GM12891 (cell line): ENCODE measurements at regions not wholly inside any gene's neighbourhood (a gene's known extent, or its start where the extent isn't known, plus 50 kb on each side); places are given as distances from the start of the nearest gene placed in this dataset.

Experiments used
- POLR2A ChIP-seq: IDR thresholded peaks from 2 replicates; pipeline ENCODE4 v1.6.1; 2011; ENCODE audit warnings: low read depth, low read length, control low read depth
- POLR2AphosphoS5 ChIP-seq: IDR thresholded peaks from 2 replicates; pipeline ENCODE4 v1.6.1; 2011; ENCODE audit warnings: low read depth, low read length, control low read depth
- POU2F2 ChIP-seq: IDR thresholded peaks from 2 replicates; pipeline ENCODE4 v1.6.1; 2011; ENCODE audit warnings: low read depth, mild to moderate bottlenecking, control low read depth, low read length, moderate library complexity
- TAF1 ChIP-seq: IDR thresholded peaks from 2 replicates; pipeline ENCODE4 v1.6.1; 2011; ENCODE audit warnings: low read depth, low read length, control low read depth

DNA sequence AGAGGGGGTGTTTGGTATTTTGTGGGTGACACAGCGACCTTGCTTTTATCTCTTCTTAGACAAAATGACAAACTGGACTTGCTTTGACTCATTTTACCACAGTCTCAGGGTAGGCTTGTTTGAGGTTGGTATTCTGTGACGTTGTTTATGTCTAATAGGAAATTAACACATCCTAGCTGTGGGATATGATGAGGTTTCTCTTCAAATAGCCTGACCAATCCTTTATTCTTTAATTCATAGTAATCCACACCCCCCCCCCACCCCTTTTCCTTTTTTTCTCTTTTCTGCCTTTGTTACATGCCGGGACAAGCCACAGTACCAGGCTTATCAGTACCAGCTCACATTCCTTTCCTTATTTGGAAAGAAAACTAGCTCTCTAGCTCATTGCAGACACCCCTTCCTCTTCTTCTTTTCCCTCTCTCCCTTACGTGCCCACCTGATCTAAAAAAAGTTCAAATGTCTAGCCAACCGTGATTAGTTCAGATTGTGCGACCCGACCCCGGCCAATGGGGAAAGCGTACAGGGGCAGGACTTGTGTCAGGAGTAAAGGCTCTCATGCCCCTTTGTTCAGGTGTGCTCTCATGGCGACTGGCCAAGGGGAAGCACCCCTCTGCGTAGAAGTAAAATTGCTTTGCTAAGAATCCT, 52.2 kb upstream of the PTPRM start:
- TF ChIP-seq POLR2AphosphoS5 (no peak), TAF1 (no peak), POU2F2 (no peak), POLR2A (no peak)
